ENCODE measurements at regions not wholly inside any gene's neighbourhood (a gene's known extent, or its start where the extent isn't known, plus 50 kb on each side); places are given as distances from the start of the nearest gene placed in this dataset.

DNA sequence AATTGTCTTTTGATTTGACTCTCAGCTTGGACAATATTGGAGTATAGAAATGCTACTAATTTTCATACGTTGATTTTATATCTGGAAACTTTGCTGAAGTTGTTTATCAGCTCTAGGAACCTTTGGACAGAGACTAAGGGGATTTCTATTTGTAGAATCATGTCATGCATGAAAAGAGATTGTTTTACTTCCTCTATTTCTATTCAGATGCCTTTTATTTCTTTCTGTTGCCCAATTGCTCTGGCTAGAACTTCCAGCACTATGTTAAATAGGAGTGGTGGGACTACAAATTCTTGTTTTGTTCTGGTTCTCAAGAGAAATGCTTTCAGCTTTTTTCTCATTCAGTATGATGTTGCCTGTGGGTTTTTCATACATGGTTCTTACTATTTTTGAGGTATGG is 112.8 kb upstream of the CDH12 start:
- H3K9me3 ChIP-seq: peaks cover 0 to 18% of the 10 kb centered on the region in 2 donors

DNA sequence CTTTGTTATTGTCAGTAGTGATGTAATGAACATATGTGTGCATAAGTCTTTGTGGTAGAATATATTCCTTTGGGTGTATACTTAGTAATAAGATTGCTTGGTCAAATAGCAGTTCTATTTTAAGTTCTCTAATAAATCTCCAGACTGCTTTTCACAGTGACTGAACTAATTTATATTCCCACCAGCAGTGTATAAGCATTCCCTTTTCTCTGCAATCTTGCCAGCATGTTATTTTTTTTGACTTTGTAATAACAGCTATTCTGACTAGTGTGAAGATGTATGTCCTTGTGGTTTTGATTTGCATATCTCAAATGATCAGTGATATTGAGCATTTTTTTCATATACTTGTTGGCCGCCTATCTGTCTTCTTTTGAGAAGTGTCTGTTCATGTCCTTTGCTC is 111.5 kb upstream of the CDH12 start:
- Histone ChIP-seq H3K27me3 (no peaks in the 10 kb centered on the region), H3K36me3 (no peaks in the 10 kb centered on the region), H3K9me3 (peaks cover 0 to 18% of the 10 kb centered on the region in 2 donors), H3K27ac (no peak overlapping the region), H3K4me1 (no peaks in the 10 kb centered on the region), H3K4me3 (no peak overlapping the region)
- TF ChIP-seq, protein P1, sequence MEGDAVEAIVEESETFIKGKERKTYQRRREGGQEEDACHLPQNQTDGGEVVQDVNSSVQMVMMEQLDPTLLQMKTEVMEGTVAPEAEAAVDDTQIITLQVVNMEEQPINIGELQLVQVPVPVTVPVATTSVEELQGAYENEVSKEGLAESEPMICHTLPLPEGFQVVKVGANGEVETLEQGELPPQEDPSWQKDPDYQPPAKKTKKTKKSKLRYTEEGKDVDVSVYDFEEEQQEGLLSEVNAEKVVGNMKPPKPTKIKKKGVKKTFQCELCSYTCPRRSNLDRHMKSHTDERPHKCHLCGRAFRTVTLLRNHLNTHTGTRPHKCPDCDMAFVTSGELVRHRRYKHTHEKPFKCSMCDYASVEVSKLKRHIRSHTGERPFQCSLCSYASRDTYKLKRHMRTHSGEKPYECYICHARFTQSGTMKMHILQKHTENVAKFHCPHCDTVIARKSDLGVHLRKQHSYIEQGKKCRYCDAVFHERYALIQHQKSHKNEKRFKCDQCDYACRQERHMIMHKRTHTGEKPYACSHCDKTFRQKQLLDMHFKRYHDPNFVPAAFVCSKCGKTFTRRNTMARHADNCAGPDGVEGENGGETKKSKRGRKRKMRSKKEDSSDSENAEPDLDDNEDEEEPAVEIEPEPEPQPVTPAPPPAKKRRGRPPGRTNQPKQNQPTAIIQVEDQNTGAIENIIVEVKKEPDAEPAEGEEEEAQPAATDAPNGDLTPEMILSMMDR (IDR thresholded peaks at IDR 0.05): no peak
- no peak for DNase-seq (ENCODE audit: low spot score)

More for the DNA sequence above, 112.8 kb upstream of the CDH12 start:
- no peaks in the 10 kb centered on the region for H3K4me1 ChIP-seq
- no peak for DNase-seq (ENCODE audit: low spot score)
- H3K27ac ChIP-seq: no peak overlapping the region
- no peaks in the 10 kb centered on the region for H3K36me3 ChIP-seq
- no peaks in the 10 kb centered on the region for H3K27me3 ChIP-seq
- H3K4me3 ChIP-seq: no peak overlapping the region
- TF ChIP-seq, protein P1 (IDR thresholded peaks at IDR 0.05): no peak

DNA sequence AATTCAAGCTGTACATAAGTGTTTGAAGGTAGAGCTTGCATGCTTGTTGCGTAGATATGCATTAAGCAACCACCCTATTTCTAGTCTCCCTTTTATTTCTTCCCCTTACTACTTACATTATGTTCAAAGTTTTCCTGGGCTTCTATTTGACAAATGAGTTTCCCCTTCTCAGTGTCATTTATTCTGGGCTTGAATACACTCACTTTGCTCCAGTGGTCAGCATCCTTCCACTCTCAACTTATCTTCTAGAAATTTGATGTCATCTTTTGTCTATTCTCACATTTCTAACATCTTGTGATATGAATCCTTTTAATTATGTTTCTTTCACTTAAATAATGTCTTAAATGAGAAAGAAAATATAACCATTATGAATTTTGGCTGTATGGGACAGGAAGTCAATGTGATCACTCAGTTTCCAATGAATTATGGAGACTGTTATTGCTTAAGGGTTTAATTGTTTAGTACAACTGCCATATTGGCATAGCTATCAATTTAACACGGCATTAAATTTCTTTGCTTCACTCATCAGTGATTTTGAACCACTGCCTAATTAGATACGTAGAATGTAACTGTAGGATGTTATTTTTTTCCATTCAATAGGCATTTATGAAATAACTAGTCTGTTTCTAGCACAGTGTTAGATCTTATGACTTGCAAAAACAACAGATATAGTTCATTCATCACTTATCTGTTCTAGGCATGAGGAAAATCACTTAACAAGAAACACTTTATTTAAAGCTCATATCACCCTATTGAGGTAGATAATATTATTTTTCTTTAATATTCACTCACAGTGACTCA is 105.5 kb upstream of the CDH12 start:
- no peaks in the 10 kb centered on the region for H3K27me3 ChIP-seq
- TF ChIP-seq, protein P1 (IDR thresholded peaks at IDR 0.05): no peak
- no peak overlapping the region for H3K4me3 ChIP-seq
- DNase-seq (ENCODE audit: low spot score): no peak
- H3K36me3 ChIP-seq: no peaks in the 10 kb centered on the region
- H3K4me1 ChIP-seq: no peaks in the 10 kb centered on the region
- no peaks in the 10 kb centered on the region for H3K9me3 ChIP-seq
- H3K27ac ChIP-seq: no peak overlapping the region

DNA sequence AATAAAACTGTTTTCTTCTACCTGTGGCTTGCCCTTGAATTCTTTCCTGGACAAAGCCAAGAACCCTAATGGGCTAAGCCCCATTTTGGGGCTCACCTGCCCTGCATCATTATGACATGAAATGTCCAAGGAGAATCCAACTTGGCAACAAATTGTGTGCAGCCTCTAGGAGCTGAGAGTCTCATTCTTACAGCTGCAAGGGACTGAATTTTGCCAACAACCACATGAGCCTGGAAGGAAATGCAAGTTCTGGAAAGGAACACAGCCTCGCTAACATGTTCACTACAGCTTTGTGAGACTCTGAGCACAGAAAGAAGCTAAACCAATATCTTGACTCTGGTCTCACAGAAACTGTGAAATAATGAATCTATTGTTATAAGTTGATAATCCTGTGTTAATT is 94.8 kb upstream of the CDH12 start:
- TF ChIP-seq, protein P1 (IDR thresholded peaks at IDR 0.05): no peak
- Histone ChIP-seq H3K36me3 (no peaks in the 10 kb centered on the region), H3K4me1 (no peaks in the 10 kb centered on the region), H3K27ac (no peak overlapping the region), H3K27me3 (no peaks in the 10 kb centered on the region), H3K4me3 (no peak overlapping the region), H3K9me3 (no peaks in the 10 kb centered on the region)
- DNase-seq (ENCODE audit: low spot score): no peak

DNA sequence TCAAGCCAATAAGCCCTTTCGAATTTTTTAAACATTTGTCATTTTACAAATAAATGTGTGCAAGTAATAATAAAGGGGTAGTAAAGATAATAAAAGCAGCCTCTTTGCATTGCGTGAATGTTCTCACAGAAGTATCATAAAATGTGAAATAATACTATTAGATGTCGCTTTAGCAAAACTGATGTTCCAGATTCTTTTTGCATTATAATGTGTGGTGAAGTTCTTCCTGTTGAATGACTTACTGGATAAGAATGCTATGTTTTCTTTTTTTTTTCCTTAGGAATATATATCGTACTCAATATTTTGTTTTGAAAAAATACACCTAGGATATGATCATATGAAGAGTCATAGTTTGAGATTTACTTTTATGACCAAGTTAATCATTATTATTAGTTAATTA is 85.2 kb upstream of the CDH12 start:
- Histone ChIP-seq H3K9me3 (no peaks in the 10 kb centered on the region), H3K4me3 (no peak overlapping the region), H3K4me1 (no peaks in the 10 kb centered on the region), H3K27me3 (no peaks in the 10 kb centered on the region), H3K36me3 (no peaks in the 10 kb centered on the region), H3K27ac (no peak overlapping the region)
- TF ChIP-seq, protein P1 (IDR thresholded peaks at IDR 0.05): no peak
- no peak for DNase-seq (ENCODE audit: low spot score)
